ENCODE measurements at regions not wholly inside any gene's neighbourhood (a gene's known extent, or its start where the extent isn't known, plus 50 kb on each side); places are given as distances from the start of the nearest gene placed in this dataset.

- no peak overlapping the region for H3K27ac ChIP-seq
- no peak for DNase-seq
- TF ChIP-seq EP300 (IDR thresholded peaks at IDR 0.05) (no peak), POLR2A (IDR thresholded peaks at IDR 0.05) (no peak), CTCF (IDR thresholded peaks at IDR 0.05) (no peak), POLR2AphosphoS5 (IDR thresholded peaks at IDR 0.05) (no peak)
- no peaks in the 10 kb centered on the region for H3K36me3 ChIP-seq
- H3K27me3 ChIP-seq, result no peaks in the 10 kb centered on the region
- H3K4me3 ChIP-seq, result no peak overlapping the region
- 75 to 82% methylated on average over 12 of the region's 12 CpGs for WGBS, 2 donors
- H3K9me3 ChIP-seq, result peaks cover 0 to 4% (median 0%) of the 10 kb centered on the region in 4 donors
- no peak for ATAC-seq (ENCODE audit: low FRiP score in 2 of 2)
- H3K4me1 ChIP-seq, result no peaks in the 10 kb centered on the region
Observed at GRCh38 chr7:68200051-68200670, 1203.5 kb downstream of the TYW1 start.

GRCh38 chr7:68203251-68203650 lies 1206.6 kb downstream of the TYW1 start:
- Histone ChIP-seq H3K4me3 (no peak overlapping the region), H3K4me1 (no peaks in the 10 kb centered on the region), H3K36me3 (no peaks in the 10 kb centered on the region), H3K27ac (no peak overlapping the region), H3K27me3 (no peaks in the 10 kb centered on the region), H3K9me3 (peaks cover 0 to 13% (median 0%) of the 10 kb centered on the region in 4 donors)
- ATAC-seq (ENCODE audit: low FRiP score in 2 of 2) (no peak), DNase-seq (no peak)
- TF ChIP-seq EP300 (IDR thresholded peaks at IDR 0.05) (no peak), CTCF (IDR thresholded peaks at IDR 0.05) (no peak), POLR2AphosphoS5 (IDR thresholded peaks at IDR 0.05) (no peak), POLR2A (IDR thresholded peaks at IDR 0.05) (no peak)
- WGBS, 2 donors, result 44 to 47% methylated on average over 8 of the region's 8 CpGs

- Histone ChIP-seq H3K4me3 (no peak overlapping the region), H3K27ac (no peak overlapping the region), H3K36me3 (no peaks in the 10 kb centered on the region), H3K9me3 (peaks cover 0 to 13% (median 0%) of the 10 kb centered on the region in 4 donors), H3K4me1 (no peaks in the 10 kb centered on the region), H3K27me3 (no peaks in the 10 kb centered on the region)
- WGBS, 2 donors, result 67 to 82% methylated on average over 7 of the region's 7 CpGs
- ATAC-seq (ENCODE audit: low FRiP score in 2 of 2), result no peak
- DNase-seq, result no peak
- TF ChIP-seq POLR2A (IDR thresholded peaks at IDR 0.05) (no peak), CTCF (IDR thresholded peaks at IDR 0.05) (no peak), POLR2AphosphoS5 (IDR thresholded peaks at IDR 0.05) (no peak), EP300 (IDR thresholded peaks at IDR 0.05) (no peak)
Observed at GRCh38 chr7:68205826-68206225, 1209.2 kb downstream of the TYW1 start.

GRCh38 chr7:68206946-68207485 lies 1210.4 kb downstream of the TYW1 start:
- no peaks in the 10 kb centered on the region for H3K27me3 ChIP-seq
- no peak for ATAC-seq (ENCODE audit: low FRiP score in 2 of 2)
- H3K9me3 ChIP-seq, result peaks cover 0 to 13% (median 0%) of the 10 kb centered on the region in 4 donors
- TF ChIP-seq EP300 (IDR thresholded peaks at IDR 0.05) (no peak), POLR2AphosphoS5 (IDR thresholded peaks at IDR 0.05) (no peak), POLR2A (IDR thresholded peaks at IDR 0.05) (no peak), CTCF (IDR thresholded peaks at IDR 0.05) (no peak)
- no peak overlapping the region for H3K4me3 ChIP-seq
- no peaks in the 10 kb centered on the region for H3K4me1 ChIP-seq
- DNase-seq, result peak in 1 of 2 donors; percentile 38
- no peaks in the 10 kb centered on the region for H3K36me3 ChIP-seq
- H3K27ac ChIP-seq, result no peak overlapping the region
- 92% methylated on average over 11 of the region's 11 CpGs; no CpG with 5 or more reads in 1 of the 2 donors for WGBS, 2 donors

- ATAC-seq (ENCODE audit: low FRiP score in 2 of 2) (no peak), DNase-seq (no peak)
- peaks cover 0 to 13% (median 0%) of the 10 kb centered on the region in 4 donors for H3K9me3 ChIP-seq
- H3K27ac ChIP-seq, result no peak overlapping the region
- no peaks in the 10 kb centered on the region for H3K4me1 ChIP-seq
- TF ChIP-seq EP300 (IDR thresholded peaks at IDR 0.05), result no peak
- no peak for TF ChIP-seq CTCF (IDR thresholded peaks at IDR 0.05)
- TF ChIP-seq POLR2AphosphoS5 (IDR thresholded peaks at IDR 0.05), result no peak
- TF ChIP-seq POLR2A (IDR thresholded peaks at IDR 0.05), result no peak
- H3K4me3 ChIP-seq, result no peak overlapping the region
- no peaks in the 10 kb centered on the region for H3K36me3 ChIP-seq
- 84 to 94% methylated on average over 8 of the region's 8 CpGs for WGBS, 2 donors
- H3K27me3 ChIP-seq, result no peaks in the 10 kb centered on the region
Observed at GRCh38 chr7:68207676-68208075, 1211.0 kb downstream of the TYW1 start.
